ENCODE measurements at regions not wholly inside any gene's neighbourhood (a gene's known extent, or its start where the extent isn't known, plus 50 kb on each side); places are given as distances from the start of the nearest gene placed in this dataset.
"Not testable (repeated sequence)": the region's sequence is repeated elsewhere in the genome, so short reads cannot be mapped to it uniquely, and the experiment has no call there.

DNA sequence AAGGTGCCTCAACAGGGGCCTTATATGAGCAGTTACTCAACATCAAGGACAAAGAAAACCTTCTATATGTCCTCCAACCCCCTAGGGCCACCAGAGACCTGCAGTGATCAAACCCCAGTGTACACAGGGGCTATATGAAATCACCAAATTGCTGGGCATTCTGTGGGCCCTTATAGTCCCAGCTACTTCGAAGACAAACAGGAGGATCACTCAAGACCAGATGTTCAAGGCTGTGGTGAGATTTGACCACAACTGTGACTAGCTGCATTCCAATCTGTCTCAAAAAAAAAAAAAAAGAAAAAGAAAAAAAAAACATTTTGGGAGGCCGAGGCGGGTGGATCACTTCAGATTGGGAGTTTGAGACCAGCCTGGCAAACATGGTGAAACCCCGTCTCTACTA, 51.0 kb upstream of the PRB2 start:
- DNase-seq (no peak), ATAC-seq (no peak)
- intact Hi-C loops (cut with DNase I), result no loop called here

DNA sequence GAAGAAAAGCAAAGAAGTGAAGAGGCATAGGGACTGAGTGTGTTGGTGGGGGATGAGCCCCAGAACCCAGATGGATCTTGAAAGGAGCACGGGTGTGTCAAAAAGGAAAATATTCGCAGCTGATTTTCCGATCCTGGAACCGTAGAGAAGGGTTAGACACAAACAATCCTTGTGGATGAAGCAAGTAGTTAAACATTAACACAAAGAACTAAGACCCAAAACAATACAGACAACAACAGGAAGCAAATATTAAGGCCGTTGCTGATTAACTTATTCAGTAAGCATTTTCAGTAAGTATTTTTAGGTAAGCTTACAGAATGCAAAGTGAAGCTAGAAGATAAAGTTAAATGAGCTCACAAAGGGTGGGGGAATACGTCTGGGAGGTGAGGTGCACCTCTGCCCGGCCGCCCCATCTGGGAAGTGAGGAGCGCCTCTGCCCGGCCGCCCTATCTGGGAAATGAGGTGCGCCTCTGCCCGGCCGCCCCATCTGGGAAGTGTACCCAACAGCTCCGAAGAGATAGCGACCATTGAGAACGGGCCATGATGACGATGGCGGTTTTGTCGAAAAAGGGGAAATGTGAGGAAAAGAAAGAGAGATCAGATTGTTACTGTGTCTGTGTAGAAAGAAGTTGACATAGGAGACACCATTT, 62.8 kb upstream of the PRB2 start:
- no peak for DNase-seq
- intact Hi-C loops (cut with DNase I), result no loop called here
- ATAC-seq, result no peak

DNA sequence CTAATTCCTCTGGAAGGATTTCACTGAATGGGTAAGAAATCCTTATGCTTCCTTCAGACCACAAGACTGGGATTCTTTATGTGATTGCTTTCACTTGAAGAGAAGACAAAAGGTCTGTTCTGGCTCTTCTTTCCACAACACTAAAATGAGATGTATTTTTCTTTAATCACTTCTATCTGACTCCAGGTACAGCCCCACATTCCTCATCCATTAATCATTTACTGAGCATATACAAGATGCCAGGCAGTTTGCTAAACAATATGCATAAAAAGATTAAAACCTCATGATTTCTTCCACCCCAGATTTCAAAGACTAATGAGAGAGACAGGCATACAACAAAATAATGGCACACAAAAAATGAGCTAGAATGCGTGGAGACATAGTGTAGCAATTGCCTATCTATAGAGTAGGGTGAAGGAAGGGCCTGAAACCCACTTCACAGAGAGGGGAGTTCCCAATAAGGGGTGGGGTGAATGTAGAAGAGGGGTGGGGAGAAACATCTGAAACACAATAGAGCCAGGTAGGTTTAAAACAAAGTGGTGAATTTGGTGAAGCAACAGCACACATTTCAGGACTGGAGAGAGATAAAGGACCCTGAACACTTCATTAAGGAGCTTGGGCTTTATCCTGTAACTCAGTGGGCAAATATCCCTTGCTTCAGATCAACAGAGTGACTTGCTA, 65.1 kb upstream of the PRB2 start:
- ATAC-seq (no peak), DNase-seq (no peak)
- intact Hi-C loops (cut with DNase I), result no loop called here

DNA sequence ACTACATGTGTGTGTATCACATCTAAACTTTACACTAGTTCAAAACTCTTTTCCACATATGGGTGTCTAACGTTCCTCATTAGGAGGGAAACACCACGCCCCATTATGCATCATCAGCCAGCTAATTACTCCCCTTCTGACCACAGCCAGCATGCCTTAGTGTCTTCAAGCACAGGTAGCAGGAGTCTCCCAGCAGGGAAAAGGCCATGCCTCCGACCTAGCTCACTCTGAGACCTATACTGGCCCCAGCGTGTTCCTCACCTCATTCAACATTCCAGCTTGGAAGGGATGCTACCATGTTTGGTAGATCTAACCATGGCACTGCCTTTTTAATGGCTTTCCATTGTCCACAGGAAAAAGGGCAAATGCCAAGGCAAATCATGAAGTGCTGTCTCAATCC, 66.1 kb upstream of the PRB2 start:
- intact Hi-C loops (cut with DNase I), result no loop called here
- no peak for ATAC-seq
- no peak for DNase-seq

DNA sequence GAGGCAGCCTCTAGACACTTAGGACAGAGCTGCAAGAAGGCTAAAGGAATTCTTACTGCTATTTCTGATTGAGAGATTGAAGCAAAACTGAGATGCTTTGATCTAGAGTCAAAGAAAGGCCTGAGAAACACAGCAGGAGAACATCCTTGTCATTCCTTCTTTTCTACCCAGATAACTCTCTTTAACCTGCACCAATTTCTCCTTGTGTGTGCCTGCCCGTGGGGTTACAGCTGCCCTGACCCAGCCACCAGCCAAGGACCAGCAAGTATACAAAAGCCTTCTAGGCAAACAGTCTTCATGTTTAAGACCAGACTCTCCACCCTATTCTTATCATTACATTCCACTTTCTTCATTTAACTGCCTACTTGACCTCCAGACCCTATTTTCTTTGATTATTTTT, 81.7 kb upstream of the PRB2 start:
- ATAC-seq (no peak), DNase-seq (no peak)
- intact Hi-C loops (cut with DNase I), result no loop called here

DNA sequence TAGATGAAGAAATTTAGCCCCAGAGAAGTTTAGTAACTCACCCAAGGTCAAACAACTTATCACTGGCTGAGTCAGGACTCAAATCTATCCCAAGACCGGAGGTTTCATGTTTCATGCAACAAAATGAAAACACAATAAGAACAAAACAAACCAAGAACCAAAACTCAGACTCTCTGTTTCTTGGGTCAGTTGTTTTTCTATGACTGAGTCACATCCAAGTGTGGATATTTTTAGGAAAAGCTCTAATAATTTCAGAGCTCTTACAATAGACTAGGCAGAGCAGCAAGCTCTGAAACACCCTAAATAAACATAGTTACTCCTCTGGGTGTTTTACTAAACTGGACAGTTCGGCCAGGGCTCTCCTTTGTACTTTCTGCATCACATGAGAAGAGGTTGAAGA, 87.6 kb upstream of the PRB2 start:
- ATAC-seq (no peak), DNase-seq (no peak)
- intact Hi-C loops (cut with DNase I), result no loop called here

DNA sequence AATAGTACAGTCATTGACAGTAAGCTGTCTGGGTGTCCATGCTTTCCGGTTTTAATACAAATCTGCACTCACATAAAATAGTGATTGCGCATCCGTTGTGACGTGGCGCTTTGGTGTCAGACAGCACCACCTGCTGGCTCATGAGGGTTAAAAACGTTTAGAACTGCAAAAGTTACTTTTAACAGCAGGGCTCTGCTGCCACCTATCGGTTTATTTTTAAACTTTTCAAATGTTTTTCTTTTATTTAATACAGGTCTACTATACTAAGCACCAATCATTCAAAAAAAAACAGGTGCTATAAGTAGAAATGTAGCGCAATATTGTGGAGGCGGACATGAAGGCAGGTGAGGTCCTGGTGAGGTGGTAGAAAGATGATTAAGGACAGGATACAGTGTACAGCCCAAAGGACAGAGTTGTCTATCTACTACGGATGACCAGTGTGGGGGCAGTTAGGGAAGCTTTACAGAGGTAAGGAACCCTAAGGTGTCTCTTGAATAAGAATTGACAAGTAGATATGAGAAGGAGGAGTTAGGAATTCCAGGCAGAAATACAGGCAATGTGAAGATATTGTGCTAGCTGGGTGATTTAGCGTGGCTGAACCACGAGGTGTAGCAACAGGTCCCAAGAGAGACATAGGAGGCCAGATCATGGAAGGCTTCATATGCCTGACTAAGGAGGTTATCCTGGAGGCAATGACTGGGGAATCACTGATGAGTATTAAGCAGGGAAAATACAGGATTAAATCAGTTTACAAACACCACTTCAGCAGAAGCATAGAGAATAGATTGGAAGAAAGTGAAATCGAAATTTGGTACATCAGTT, 91.5 kb upstream of the PRB2 start:
- intact Hi-C loops (cut with DNase I), result loop anchor here (2.0 to 5.0 kb wide), 3 partner anchors 288 to 716 kb away; no protein-coding TSS in a partner anchor
- peak; percentile 81 to 84 for ATAC-seq
- DNase-seq, result peak; percentile 83

DNA sequence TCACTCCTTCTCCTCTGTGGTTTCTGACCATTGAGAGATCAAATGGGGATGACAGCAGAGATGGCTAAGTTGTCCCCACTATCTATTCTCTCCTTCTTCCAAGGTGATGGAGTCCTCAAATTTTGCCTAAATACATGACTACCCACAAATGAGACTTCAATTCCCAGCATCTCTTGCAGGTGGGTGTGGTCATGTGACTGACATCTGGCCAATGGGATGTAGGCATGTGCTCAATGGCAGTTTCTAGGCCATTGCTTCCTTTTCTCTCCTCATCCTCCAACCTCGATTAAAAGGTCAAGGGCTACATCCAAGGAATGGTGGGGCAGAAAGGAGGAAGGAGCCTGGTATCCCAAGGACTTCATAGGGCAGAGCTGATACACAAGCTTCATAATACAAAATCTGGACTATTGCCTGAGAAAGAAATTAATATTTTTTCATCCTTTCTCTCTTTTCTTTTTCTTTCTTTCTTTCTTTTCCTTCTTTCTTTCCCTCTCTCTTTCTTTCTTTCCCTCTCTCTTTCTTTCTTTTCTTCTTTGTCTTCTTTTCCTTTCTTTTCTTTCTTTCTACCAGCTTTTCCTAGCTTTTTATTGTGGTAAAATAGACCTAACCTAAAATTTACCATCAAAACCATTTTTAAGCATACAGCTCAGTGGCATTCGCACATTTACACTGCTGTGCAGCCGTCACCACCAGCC, 100.9 kb upstream of the PRB2 start:
- ATAC-seq (no peak), DNase-seq (no peak)
- intact Hi-C loops (cut with DNase I), result no loop called here

DNA sequence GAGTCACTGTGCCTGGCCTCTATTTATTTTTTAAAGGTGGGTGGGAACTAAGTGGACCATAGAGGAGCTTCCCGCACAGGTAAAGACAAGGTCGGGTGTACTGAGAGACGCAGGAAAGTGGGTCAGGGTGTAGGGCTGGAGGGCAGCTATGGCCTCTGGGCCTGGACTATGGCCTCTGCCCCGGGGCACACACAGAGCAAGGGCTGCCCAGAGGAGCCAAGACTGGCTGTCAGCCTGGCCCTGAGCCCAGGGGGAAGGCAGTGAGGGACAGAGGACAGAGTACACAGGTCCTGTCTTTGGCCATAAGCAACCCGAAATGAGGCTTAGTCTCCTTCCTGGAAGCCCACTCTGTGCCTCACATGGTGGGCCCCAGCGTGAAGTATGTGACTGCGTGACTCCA, 102.1 kb upstream of the PRB2 start:
- no peak for ATAC-seq
- DNase-seq, result no peak
- intact Hi-C loops (cut with DNase I), result no loop called here

DNA sequence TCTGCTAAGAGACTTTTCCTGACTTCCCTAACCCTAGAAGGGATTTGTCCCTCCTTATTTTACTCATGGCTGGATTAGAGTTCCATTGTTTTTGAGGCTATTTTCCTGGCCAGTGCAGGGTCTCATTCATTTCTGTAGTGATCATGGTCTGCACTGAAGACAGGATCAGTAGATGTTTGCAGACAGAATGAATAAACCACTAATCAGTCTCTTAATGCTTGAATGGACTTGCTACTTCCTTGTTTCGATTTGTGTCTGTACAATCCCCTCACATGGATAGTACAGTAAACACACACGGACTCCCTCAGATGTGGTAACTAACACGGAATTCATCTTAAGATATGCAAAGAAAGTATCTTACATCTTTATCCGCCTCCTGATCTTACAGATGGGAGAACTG, 102.6 kb upstream of the PRB2 start:
- DNase-seq (no peak), ATAC-seq (no peak)
- intact Hi-C loops (cut with DNase I), result no loop called here

DNA sequence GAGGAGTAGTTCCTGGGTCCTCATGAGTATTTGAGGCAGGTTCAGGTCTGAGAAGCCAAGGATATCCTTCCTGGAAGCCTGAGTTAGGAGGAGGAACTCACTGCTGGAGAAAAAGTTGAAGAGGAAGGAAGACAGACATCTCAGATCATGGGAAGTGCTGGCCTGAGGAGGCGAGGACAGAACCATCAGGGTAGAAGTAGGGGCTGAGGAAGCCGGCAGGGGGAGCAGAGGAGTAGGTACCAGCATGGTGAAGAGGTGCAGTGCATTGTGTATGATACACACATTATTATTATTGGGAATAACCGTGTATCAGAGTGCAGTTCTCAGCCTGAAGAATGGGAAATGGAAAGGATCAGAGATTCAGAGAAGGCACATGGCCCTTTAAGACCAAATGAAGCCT, 103.2 kb upstream of the PRB2 start:
- DNase-seq; intact Hi-C loops (cut with DNase I); ATAC-seq: not testable (repeated sequence)

DNA sequence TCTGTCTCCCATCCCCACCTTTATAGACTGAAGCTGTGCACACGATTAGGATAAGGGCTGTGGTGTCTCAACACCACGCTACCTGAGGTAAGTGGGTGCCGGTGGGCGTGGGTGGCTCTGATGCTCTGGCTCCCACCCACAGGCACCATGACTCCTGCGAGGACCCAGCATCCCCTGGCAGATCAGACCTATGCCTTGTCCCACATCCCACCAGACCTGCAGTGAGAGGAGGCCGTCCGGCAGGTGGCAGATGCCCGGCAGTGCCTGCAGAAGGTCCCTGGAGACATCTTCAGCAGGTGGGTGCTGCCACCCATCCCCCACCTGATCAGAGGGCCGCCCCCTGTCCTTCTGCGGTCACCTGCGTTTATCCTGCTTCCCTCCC, 104.4 kb upstream of the PRB2 start:
- ATAC-seq, result no peak
- intact Hi-C loops (cut with DNase I), result no loop called here
- no peak for DNase-seq

DNA sequence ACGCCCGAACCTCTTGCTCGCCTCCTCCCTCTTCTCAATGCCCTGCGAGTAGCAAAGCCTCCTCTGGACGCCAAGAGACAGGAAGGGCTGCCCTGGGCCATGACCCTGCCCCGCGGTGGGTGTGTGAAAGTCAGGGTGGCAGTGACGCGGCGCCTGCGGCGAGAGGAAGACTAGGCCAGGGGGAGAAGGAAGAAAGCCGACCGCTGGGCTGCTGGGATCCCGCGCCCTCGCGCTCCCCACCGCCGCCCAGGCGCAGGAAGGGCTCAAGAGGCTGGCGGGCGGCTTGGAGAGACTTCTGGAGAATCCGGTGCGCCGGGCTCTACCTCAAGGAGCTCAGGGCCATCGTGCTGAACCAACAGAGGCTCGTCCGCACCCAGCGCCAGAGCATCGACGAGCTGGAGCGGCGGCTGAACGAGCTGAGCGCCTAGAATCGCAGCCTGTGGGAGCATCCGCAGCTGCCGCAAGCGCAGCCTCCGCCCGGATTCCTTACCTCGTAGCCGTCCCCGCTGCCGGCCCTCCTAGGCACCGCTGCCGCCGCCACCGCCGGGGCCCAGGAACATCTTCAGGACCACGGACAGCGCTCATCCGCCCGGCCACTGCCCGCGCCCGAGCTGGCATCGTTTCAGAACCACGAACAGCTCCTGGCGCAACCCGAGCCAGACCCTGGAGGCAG, 105.0 kb upstream of the PRB2 start:
- peak; percentile 86 for DNase-seq
- ATAC-seq, result peak; percentile 93 to 95
- intact Hi-C loops (cut with DNase I), result no loop called here

DNA sequence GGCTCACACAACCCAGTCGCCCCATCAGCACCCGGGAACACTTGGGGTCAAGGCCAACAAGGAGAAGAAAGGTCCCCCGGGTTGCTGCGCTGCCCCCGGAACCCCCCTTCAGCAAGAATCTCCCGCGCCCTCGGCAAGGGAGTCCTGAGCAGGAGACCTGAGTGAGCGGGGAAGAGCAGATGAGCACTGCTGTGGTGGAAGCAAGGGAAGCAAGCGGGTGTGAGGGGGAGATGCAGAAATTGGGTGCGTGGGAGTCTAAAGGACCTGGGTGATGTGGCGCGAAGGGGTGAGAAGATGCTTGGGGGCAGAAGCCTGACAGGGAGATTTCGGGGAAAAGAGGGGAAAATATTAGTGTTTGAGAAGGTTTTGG, 105.5 kb upstream of the PRB2 start:
- ATAC-seq (no peak), DNase-seq (no peak)
- intact Hi-C loops (cut with DNase I), result no loop called here

DNA sequence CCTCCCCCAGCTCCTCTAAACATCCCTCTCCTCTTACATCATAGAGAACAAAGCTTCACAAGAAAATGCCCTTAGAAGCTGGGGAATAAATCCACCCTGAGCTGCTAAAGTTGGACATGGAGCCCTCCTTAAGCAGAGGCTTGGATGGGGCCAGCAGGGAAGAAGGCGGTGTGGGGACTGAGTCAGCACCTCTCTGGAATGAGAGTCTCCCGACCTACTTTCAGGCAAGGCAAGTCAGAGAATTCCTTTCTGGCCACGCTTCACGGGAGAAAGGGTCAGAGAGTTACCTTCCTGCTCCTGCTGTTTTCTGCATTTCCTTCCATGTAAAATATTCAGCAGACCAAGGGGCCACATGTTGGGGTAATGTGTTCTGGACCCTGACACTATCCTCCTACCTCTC, 113.3 kb upstream of the PRB2 start:
- intact Hi-C loops (cut with DNase I), result no loop called here
- DNase-seq (no peak), ATAC-seq (no peak)

DNA sequence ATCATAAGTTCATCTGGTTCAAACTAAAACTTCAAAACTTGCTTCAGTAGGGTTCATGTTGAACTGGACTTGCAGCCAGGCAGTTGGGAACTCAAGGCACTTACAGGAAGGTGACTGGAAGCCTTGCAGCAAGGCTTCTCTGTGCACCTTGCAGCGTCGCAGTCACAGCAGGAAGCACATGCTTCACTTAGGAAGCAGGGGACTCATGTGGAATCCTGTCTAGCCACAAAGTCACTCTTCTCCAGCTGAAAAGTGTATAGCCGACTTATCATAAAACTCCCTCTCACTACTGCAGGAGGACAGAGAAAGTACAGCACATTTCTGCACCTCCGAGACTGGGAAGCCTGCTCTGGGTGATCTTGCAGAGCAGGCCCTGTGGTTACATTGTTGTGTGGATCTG, 114.0 kb upstream of the PRB2 start:
- intact Hi-C loops (cut with DNase I), result no loop called here
- DNase-seq (no peak), ATAC-seq (no peak)

DNA sequence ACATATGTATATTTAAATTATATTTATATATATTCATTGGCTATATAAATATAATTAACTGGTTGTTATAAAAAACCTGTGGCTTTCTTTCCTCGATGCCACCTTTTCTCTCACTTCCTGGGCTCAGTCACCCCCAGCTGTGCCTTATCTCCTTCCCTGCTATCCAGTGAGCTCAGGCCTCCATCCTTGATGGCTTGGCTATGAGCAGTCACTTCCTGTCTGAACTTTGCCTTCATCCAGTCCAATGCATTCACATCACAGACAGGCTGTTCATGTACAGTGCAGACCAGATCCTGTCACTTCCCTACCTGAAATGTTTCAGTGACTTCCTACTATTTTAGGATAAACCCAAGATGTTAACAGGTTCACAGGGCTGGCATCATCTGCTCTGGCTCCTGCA, 115.3 kb upstream of the PRB2 start:
- ATAC-seq, result no peak
- intact Hi-C loops (cut with DNase I), result no loop called here

DNA sequence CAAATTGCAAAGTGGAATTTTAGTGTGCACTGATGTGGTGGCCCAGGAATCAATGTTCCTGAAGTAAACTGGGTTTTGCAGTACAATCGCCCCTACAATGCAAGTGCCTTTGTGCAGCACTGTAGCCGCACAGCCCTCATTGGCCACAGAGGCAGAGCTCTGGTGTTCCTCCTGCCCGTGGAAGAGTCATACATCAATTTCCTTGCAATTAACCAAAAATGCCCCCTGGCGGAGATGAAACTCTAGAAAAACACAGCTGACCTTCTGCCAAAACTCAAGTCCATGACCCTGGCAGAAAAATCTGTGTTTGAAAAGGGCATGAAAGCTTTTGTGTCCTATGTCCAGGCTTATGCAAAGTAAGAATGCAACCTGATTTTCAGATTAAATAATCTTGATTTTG, 117.9 kb upstream of the PRB2 start:
- intact Hi-C loops (cut with DNase I), result no loop called here

More for the DNA sequence above, 115.3 kb upstream of the PRB2 start:
- DNase-seq, result no peak

DNA sequence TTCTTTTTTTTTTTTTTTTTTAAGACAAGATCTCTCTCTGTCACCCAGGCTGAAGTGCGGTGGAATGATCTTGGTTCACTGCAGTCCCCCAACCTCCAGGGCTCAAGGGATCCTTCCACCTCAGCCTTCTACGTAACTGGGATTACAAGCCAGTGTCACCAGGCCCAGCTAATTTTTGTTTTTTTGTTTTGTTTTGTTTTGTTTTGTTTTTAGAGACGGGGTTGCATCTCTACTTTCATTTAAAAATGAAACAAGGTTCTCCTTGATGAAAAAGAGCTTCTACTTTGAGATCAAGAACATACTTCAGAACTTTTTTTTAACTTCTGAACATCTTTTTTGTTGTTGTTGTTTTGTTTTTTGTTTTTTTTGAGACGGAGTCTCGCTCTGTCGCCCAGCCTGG, 121.7 kb upstream of the PRB2 start:
- no peak for ATAC-seq
- intact Hi-C loops (cut with DNase I), result no loop called here
- DNase-seq, result no peak

More for the DNA sequence above, 117.9 kb upstream of the PRB2 start:
- no peak for DNase-seq
- ATAC-seq, result no peak
